Keratinocyte (primary cell): ENCODE measurements at regions not wholly inside any gene's neighbourhood (a gene's known extent, or its start where the extent isn't known, plus 50 kb on each side); places are given as distances from the start of the nearest gene placed in this dataset.

Source experiments
- EZH2 ChIP-seq: IDR thresholded peaks from one replicate; pipeline ENCODE4 v1.6.1; 2012; ENCODE audit warnings: inconsistent platforms, mild to moderate bottlenecking, low read length, moderate library complexity
- TF ChIP-seq, protein P1 (sequence below), 3 experiments: IDR thresholded peaks in 1 of 3; conservative IDR thresholded peaks in 1 of 3; optimal IDR thresholded peaks in 1 of 3; 2 replicates in 2 of 3; 3 replicates in 1 of 3; pipeline versions ENCODE3 to v1.5.1; 2011; ENCODE audit warnings: low read length in 3 of 3, mild to moderate bottlenecking in 3 of 3, moderate library complexity in 2 of 3, control low read depth in 1 of 3, inconsistent platforms in 1 of 3; ENCODE audit not compliant: insufficient read depth in 2 of 3; ENCODE audit errors: extremely low read depth in 1 of 3

DNA sequence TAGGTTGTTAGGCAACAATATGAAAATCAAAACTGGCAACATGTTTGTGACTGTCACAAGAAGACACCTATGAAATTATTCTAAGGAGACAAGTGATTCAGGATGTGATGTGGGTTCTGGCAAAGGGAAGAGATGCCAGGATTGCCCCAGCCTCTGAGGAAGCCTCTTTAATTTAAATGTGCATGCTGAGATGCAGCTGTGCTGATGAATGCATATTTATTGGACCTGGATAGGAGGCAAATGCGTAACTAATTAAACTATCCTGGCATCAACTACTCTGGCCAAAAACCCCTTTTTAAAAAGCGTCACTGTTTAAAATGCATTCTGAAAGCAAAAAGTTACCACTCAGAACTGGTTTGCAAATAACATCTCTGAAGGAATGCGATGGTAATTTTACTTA, 176.5 kb upstream of the DPH6 start:
- TF ChIP-seq EZH2 = no peak
- TF ChIP-seq, protein P1, sequence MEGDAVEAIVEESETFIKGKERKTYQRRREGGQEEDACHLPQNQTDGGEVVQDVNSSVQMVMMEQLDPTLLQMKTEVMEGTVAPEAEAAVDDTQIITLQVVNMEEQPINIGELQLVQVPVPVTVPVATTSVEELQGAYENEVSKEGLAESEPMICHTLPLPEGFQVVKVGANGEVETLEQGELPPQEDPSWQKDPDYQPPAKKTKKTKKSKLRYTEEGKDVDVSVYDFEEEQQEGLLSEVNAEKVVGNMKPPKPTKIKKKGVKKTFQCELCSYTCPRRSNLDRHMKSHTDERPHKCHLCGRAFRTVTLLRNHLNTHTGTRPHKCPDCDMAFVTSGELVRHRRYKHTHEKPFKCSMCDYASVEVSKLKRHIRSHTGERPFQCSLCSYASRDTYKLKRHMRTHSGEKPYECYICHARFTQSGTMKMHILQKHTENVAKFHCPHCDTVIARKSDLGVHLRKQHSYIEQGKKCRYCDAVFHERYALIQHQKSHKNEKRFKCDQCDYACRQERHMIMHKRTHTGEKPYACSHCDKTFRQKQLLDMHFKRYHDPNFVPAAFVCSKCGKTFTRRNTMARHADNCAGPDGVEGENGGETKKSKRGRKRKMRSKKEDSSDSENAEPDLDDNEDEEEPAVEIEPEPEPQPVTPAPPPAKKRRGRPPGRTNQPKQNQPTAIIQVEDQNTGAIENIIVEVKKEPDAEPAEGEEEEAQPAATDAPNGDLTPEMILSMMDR (optimal IDR thresholded peaks at IDR 0.05 in 1 of 3, IDR thresholded peaks at IDR 0.05 in 1 of 3, conservative IDR thresholded peaks at IDR 0.05 in 1 of 3; ENCODE audit: extremely low read depth in 1 of 3, insufficient read depth in 2 of 3, low read length in 3 of 3) = no peak
